HG02588 (cell line): ENCODE measurements at regions not wholly inside any gene's neighbourhood (a gene's known extent, or its start where the extent isn't known, plus 50 kb on each side); places are given as distances from the start of the nearest gene placed in this dataset.

Experiments
- ATAC-seq: cut with Tn5 transposase; IDR thresholded peaks from one replicate; pipeline ENCODE4 v1.9.1; 2021; ENCODE audit warnings: mild to moderate bottlenecking, moderate library complexity; ENCODE audit not compliant: unreplicated experiment

DNA sequence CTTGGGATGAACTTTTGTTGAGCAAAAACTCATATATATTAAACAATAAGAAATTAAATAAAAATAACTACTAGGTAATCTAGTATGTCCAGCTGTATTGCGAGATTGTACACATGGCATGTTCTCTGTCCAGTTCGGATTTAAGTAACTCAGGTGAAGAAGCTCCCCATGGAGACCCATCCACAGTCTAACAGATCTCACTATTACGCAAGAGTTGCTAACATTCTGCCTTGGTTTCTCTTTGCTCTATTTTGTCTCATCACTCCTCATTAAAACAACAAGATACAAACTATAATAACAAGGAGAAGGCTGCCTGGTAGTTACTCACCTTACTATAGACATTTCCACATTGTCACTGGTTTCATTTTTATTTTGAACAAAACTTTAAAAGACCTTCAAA, 1372.3 kb upstream of the CELF2 start:
- no peak for ATAC-seq

DNA sequence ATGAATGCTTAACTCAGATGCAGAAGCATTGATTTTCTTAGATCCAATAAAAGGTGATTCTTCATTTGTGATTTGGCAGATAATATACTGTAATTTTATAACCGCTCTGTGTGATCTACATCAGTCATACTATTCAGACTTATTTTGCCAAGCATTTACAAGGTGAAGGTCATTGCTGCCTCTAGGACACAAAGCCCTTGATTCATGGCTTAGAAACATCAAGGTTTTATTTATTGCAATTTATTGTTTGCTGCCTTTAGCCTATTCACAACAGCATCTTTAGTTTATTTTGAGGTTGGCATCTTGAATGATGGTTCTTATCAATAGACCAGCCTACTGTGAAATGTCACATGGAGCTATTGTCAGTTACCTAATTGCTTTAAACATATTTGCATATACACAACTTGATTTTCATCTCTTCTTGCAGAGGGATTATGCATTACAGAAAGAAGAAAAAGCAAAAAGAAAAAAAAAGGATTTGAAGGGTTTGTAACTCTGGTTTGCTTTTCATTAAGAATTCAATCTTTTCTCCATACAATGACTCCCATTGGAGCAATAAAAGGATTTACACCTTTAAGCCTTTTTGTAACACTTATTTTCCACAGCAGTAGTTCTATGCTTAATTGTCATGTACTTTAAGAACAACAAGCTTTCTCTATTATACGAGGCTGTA, 1371.6 kb upstream of the CELF2 start:
- ATAC-seq = no peak

- no peak for ATAC-seq
Measured at GRCh38 chr10:9654261-9654660, 1363.4 kb upstream of the CELF2 start.

- ATAC-seq = no peak
Measured at GRCh38 chr10:9656386-9656785, 1361.3 kb upstream of the CELF2 start.

DNA sequence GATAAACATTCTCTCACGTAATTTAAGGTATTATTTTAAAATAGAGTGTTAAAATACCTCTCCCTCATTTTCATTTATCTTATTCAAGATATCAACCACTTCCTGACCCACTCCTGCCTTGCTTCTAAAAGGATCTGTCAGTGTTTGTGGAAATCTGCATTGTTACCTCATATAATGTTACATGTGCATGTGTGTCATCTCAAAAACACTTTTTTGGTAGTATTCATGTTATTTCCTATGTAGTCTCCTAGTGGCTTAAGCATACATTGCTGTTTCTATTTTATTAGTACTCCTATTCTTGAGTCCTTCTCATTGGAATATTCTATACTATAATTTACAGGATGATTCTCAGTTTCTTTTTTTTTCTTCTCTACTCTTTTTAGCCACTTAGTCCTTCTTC, 1360.7 kb upstream of the CELF2 start:
- no peak for ATAC-seq

GRCh38 chr10:9657530-9657929, 1360.1 kb upstream of the CELF2 start:
- no peak for ATAC-seq

- ATAC-seq = no peak
Measured at GRCh38 chr10:9668411-9668810, 1349.3 kb upstream of the CELF2 start.

- no peak for ATAC-seq
Measured at GRCh38 chr10:9670911-9671310, 1346.8 kb upstream of the CELF2 start.

DNA sequence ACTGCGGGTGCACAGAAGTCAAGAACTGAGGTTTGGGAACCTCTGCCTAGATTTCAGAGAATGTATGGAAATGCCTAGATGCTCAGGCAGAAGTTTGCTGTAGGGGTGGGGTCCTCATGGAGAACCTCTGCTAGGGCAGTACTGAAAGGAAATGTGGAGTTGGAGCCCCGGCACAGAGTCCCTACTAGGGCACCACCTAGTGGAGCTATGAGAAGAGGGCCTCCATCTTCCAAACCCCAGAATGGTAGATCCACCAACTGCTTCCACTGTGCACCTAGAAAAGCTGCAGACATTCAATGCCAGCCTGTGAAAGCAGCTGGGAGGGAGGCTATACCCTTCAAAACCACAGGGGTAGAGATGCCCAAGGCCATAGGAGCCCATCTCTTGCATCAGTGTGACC, 1336.0 kb upstream of the CELF2 start:
- no peak for ATAC-seq

DNA sequence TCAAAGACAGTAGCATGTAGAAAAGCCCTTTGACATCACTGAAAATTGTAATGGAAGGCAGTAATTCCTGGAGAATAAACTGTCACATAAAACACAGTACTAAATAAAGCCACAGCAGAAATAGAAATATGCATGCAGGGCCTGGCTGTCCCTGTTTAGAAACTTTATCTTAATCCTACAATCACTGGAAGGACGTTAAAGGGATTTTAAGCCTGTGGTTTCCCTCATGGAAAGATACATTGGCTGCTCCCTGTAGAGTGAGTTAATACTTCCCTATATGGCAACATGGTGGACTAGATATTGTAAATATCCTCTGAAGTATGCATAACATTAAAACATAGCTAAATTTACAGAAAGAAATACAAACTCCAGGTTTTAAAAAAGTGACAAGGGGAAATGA, 1334.9 kb upstream of the CELF2 start:
- ATAC-seq = no peak

DNA sequence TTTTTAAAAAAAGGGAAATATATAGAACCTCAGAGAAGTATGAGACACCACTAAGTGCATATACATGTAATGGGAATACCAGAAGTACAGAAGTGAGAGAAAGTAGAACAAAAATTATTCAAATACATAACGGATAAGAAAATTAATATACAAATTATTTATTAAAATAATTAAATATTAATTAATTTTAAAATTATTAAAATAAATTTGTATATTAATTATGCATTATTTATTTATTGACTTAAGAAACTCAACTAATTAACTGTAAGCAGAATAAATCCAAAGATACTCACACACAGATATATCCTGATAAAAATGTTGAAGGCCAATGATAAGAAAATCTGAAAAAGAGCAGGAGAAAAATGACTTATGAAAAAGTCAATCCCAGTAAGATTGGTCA, 1333.5 kb upstream of the CELF2 start:
- no peak for ATAC-seq

GRCh38 chr10:9685596-9685995, 1332.1 kb upstream of the CELF2 start:
- ATAC-seq = no peak

- ATAC-seq = no peak
Measured at GRCh38 chr10:9688711-9689110, 1329.0 kb upstream of the CELF2 start.

DNA sequence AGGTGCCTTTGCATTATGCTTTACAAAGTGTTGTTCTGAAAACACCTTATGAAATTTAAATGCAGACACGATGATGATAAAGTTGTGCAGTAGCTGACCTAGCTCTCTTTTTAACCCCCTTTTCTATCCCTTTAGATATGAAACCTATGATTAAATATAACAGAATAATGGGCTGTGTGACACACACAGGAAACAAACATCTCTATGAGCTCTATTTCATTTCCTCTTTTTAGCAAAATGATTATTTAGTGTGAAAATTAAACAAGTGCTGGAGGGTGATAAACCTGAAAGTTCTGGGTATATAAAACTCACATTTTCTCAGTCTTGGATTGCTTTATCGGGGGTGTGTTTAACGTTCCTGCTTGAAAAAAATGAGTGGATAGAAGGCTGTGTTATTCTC, 1310.5 kb upstream of the CELF2 start:
- ATAC-seq = no peak

DNA sequence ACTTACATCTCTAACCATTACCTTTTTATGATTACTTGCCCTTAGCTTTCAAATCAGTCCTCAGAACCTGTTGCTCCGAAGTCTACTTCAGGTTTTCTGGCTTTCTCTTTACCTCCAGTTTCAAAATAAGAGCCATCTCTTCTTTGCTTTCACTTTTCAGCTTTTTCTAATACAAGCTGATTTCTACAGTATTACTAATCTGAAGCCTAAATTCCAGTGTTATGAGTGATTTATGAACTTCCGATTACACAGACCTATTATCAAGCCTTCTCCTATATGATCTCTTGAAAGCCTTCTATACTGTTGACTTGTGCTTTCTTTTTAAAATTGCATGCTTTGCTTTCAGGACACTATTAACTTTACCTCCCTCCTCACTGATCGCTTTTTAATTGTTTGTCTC, 1307.8 kb upstream of the CELF2 start:
- no peak for ATAC-seq

- no peak for ATAC-seq
Measured at GRCh38 chr10:9712393-9712792, 1305.3 kb upstream of the CELF2 start.

GRCh38 chr10:9719246-9719645, 1298.4 kb upstream of the CELF2 start:
- no peak for ATAC-seq

DNA sequence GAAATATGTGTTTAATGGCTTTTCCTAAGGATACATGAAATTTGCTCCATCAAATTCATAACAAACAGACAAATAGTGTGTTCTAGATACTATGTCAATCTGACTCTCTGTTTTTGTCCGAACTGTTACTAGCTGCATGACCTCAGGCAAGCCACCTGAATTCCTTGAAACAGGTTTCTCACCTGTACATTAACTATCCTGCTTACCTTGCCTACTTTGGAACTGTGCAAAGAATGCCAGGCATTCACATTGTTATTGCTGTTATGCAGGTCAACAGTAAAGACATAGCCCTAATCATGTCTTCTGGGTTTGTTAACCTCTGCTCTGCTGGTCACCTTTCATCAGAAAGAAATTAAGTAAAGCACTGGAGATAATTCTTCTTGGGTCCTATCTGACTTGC, 1283.9 kb upstream of the CELF2 start:
- no peak for ATAC-seq

- ATAC-seq = no peak
Measured at GRCh38 chr10:9734218-9734617, 1283.5 kb upstream of the CELF2 start.

DNA sequence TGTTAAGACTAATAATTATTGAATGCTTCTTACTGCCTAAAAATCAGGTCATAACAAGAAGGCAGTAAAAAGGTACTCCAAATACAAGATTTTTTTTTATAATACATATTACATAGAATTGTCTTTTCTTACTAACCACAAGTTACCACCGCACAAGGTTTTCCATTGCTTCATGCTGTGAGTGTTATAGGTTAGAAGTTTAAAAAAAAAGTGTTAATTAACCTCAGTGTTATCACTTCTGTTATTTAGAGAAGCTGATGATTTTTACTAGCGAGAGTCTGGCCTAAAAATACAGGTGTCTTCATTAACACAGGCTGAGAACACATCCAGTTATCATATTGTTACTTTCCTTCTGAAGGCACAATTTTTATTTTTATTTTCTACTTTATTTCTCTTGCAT, 1281.9 kb upstream of the CELF2 start:
- no peak for ATAC-seq

- ATAC-seq = no peak
Measured at GRCh38 chr10:9743639-9744038, 1274.0 kb upstream of the CELF2 start.

GRCh38 chr10:9745158-9745557, 1272.5 kb upstream of the CELF2 start:
- ATAC-seq = no peak

DNA sequence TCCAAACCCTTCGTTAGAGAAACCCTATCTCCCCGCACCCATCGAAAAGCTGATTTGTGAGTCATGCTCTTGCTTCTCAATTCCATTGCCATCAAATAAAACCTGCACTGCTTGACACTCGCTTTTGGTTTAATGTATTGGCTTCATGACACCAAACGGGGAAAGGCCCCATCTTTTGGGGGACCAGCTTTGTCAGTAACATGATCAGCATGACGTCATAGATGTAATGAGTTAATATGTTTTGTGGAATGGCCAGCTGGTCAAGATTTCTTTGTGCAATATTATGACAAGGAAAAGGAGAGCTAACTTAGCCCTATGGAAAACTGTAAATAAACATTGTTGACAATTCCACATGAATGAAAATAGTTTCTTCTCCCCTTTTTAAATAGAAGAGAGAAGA, 1260.5 kb upstream of the CELF2 start:
- no peak for ATAC-seq
